Mesenchymal stem cell (in vitro differentiated cells and primary cell): ENCODE measurements at regions not wholly inside any gene's neighbourhood (a gene's known extent, or its start where the extent isn't known, plus 50 kb on each side); places are given as distances from the start of the nearest gene placed in this dataset.

Source experiments
- DNase-seq: peaks from one replicate; pipeline ENCODE4 v3.0.0-alpha.2; 2013
- H2AFZ ChIP-seq: one replicate; pipeline ENCODE4 v1.6.1; 2013; ENCODE audit warnings: low read depth, mild to moderate bottlenecking, control low read depth, inconsistent platforms, low read length, moderate library complexity
- H2AK5ac ChIP-seq: 2 replicates; pipeline ENCODE4 v1.6.1; 2013; ENCODE audit warnings: low read length, moderate library complexity, mild to moderate bottlenecking, inconsistent platforms; ENCODE audit not compliant: severe bottlenecking
- H2BK120ac ChIP-seq: one replicate; pipeline ENCODE4 v1.6.1; 2013; ENCODE audit warnings: low read depth, mild to moderate bottlenecking, inconsistent platforms, low read length, moderate library complexity
- H2BK12ac ChIP-seq, 2 experiments: one replicate each; pipeline ENCODE4 v1.6.1; 2013; ENCODE audit warnings: inconsistent platforms in 2 of 2, low read length in 2 of 2, mild to moderate bottlenecking in 2 of 2, moderate library complexity in 2 of 2, control low read depth in 1 of 2
- H2BK15ac ChIP-seq: one replicate; pipeline ENCODE4 v1.6.1; 2013; ENCODE audit warnings: mild to moderate bottlenecking, low read depth, inconsistent platforms; ENCODE audit not compliant: poor library complexity, severe bottlenecking
- H2BK5ac ChIP-seq: 2 replicates; pipeline ENCODE4 v1.6.1; 2013; ENCODE audit warnings: low read depth, mild to moderate bottlenecking, low read length, control low read depth, inconsistent platforms; ENCODE audit not compliant: poor library complexity, severe bottlenecking
- H3K14ac ChIP-seq, 2 experiments: one replicate each; pipeline ENCODE4 v1.6.1; 2013; ENCODE audit warnings: inconsistent platforms in 2 of 2, low read length in 2 of 2, control low read depth in 1 of 2, mild to moderate bottlenecking in 1 of 2, moderate library complexity in 1 of 2
- H3K18ac ChIP-seq, 2 experiments: one replicate each; pipeline ENCODE4 v1.6.1; 2013; ENCODE audit warnings: inconsistent platforms in 2 of 2, low read length in 2 of 2, control low read depth in 1 of 2, low read depth in 1 of 2, mild to moderate bottlenecking in 1 of 2
- H3K23ac ChIP-seq, 2 experiments: one replicate each; pipeline ENCODE4 v1.6.1; 2013; ENCODE audit warnings: inconsistent platforms in 2 of 2, low read length in 2 of 2, mild to moderate bottlenecking in 2 of 2, moderate library complexity in 2 of 2, control low read depth in 1 of 2
- H3K27ac ChIP-seq: 2 replicates; pipeline ENCODE4 v1.5.1; 2013; ENCODE audit warnings: mild to moderate bottlenecking, moderate library complexity, low read length, control low read depth, inconsistent platforms; ENCODE audit not compliant: poor library complexity, severe bottlenecking
- H3K27me3 ChIP-seq, 2 experiments: 2 replicates each; pipeline versions ENCODE4 v1.6.1 to v1.7.0; 2013; ENCODE audit warnings: low read length in 2 of 2, mild to moderate bottlenecking in 2 of 2, moderate library complexity in 2 of 2, control low read depth in 1 of 2, inconsistent platforms in 1 of 2; ENCODE audit not compliant: control insufficient read depth in 1 of 2, insufficient read depth in 1 of 2
- H3K36me3 ChIP-seq, 2 experiments: 2 replicates each; pipeline versions ENCODE4 v1.6.1 to v1.7.0; 2013; ENCODE audit warnings: low read length in 2 of 2, control low read depth in 1 of 2, inconsistent platforms in 1 of 2, low read depth in 1 of 2, mild to moderate bottlenecking in 1 of 2; ENCODE audit not compliant: insufficient read depth in 2 of 2, control insufficient read depth in 1 of 2
- H3K4ac ChIP-seq, 2 experiments: one replicate each; pipeline ENCODE4 v1.6.1; 2013; ENCODE audit warnings: inconsistent platforms in 2 of 2, low read length in 2 of 2, mild to moderate bottlenecking in 2 of 2, moderate library complexity in 2 of 2, control low read depth in 1 of 2, low read depth in 1 of 2
- H3K4me1 ChIP-seq: 2 replicates; pipeline ENCODE4 v1.6.1; 2013; ENCODE audit warnings: low read depth, low read length, control low read depth; ENCODE audit not compliant: control insufficient read depth, insufficient read depth
- H3K4me2 ChIP-seq: 2 replicates; pipeline ENCODE4 v1.6.1; 2013; ENCODE audit warnings: low read length, mild to moderate bottlenecking, inconsistent platforms; ENCODE audit not compliant: poor library complexity, severe bottlenecking
- H3K4me3 ChIP-seq, 2 experiments: 2 replicates each; pipeline versions ENCODE4 v1.5.1 to v1.7.0; 2013; ENCODE audit warnings: low read length in 2 of 2, mild to moderate bottlenecking in 2 of 2, control low read depth in 1 of 2, low read depth in 1 of 2; ENCODE audit not compliant: insufficient read depth in 1 of 2
- H3K79me1 ChIP-seq: replicated peaks from 2 replicates; pipeline ENCODE4 v1.6.1; 2013; ENCODE audit warnings: mild to moderate bottlenecking, control low read depth, low read length, inconsistent platforms; ENCODE audit not compliant: poor library complexity, severe bottlenecking
- H3K9ac ChIP-seq: 2 replicates; pipeline ENCODE4 v1.7.0; 2013; ENCODE audit warnings: mild to moderate bottlenecking, low read length, moderate library complexity
- H3K9me3 ChIP-seq: 2 replicates; pipeline ENCODE4 v1.7.0; 2013; ENCODE audit warnings: mild to moderate bottlenecking, low read length; ENCODE audit not compliant: control insufficient read depth
- H4K8ac ChIP-seq: one replicate; pipeline ENCODE4 v1.6.1; 2013; ENCODE audit warnings: inconsistent platforms, mild to moderate bottlenecking, low read length, moderate library complexity
- H4K91ac ChIP-seq: one replicate; pipeline ENCODE4 v1.6.1; 2013; ENCODE audit warnings: mild to moderate bottlenecking, low read length, inconsistent platforms
- WGBS: methylation state at CpG from one replicate; pipeline ENCODE4 v1.1.7; 2013; ENCODE audit warnings: mixed read lengths; 5-methylcytosine and 5-hydroxymethylcytosine counted together

- 86% methylated on average over 4 of the region's 4 CpGs for WGBS
- H3K23ac ChIP-seq = no peak overlapping the region
Observed at GRCh38 chr14:49315570-49315969, 270.6 kb downstream of the RPS29 start.

GRCh38 chr14:49314737-49315136 is 271.4 kb downstream of the RPS29 start:
- no peak overlapping the region for H3K4me3 ChIP-seq
- H3K18ac ChIP-seq = no peak overlapping the region
- no peak overlapping the region for H3K23ac ChIP-seq
- no peak overlapping the region for H2BK12ac ChIP-seq
- H2AFZ ChIP-seq = no peak overlapping the region
- no peak overlapping the region for H3K9ac ChIP-seq
- H2AK5ac ChIP-seq = no peak overlapping the region
- H3K79me1 ChIP-seq = no peaks in the 10 kb centered on the region
- H3K27me3 ChIP-seq = peaks cover 0 to 3% of the 10 kb centered on the region in 2 experiments
- H4K8ac ChIP-seq = no peak overlapping the region
- no peak overlapping the region for H3K4ac ChIP-seq
- no peak for DNase-seq
- WGBS = 47% methylated on average over 3 of the region's 3 CpGs
- no peak overlapping the region for H2BK15ac ChIP-seq
- H3K9me3 ChIP-seq = no peaks in the 10 kb centered on the region
- H3K14ac ChIP-seq = no peak overlapping the region
- no peaks in the 10 kb centered on the region for H3K36me3 ChIP-seq
- no peak overlapping the region for H3K27ac ChIP-seq
- H3K4me1 ChIP-seq = no peaks in the 10 kb centered on the region
- H3K4me2 ChIP-seq = no peak overlapping the region
- no peak overlapping the region for H4K91ac ChIP-seq
- no peak overlapping the region for H2BK120ac ChIP-seq
- H2BK5ac ChIP-seq = no peak overlapping the region

More at GRCh38 chr14:49315570-49315969, 270.6 kb downstream of the RPS29 start:
- Histone ChIP-seq H3K36me3 (no peaks in the 10 kb centered on the region), H3K4ac (no peak overlapping the region), H2BK12ac (peak overlapping the region in 1 of 2 experiments; percentile 29), H3K4me1 (no peaks in the 10 kb centered on the region), H2AK5ac (no peak overlapping the region), H3K79me1 (no peaks in the 10 kb centered on the region), H3K18ac (peak overlapping the region in 1 of 2 experiments; percentile 64), H3K27ac (no peak overlapping the region), H4K8ac (no peak overlapping the region), H4K91ac (no peak overlapping the region), H3K14ac (no peak overlapping the region), H2BK5ac (no peak overlapping the region), H2AFZ (no peak overlapping the region), H2BK15ac (no peak overlapping the region), H3K27me3 (peaks cover 0 to 3% of the 10 kb centered on the region in 2 experiments), H3K9me3 (no peaks in the 10 kb centered on the region), H3K4me2 (no peak overlapping the region), H3K9ac (no peak overlapping the region), H3K4me3 (no peak overlapping the region), H2BK120ac (no peak overlapping the region)
- DNase-seq = no peak

- no peak overlapping the region for H2BK15ac ChIP-seq
- H3K27me3 ChIP-seq = peaks cover 0 to 3% of the 10 kb centered on the region in 2 experiments
- H2AK5ac ChIP-seq = no peak overlapping the region
- H4K91ac ChIP-seq = no peak overlapping the region
- H3K18ac ChIP-seq = no peak overlapping the region
- H3K36me3 ChIP-seq = no peaks in the 10 kb centered on the region
- H2BK120ac ChIP-seq = no peak overlapping the region
- no peak overlapping the region for H3K9ac ChIP-seq
- H3K4me2 ChIP-seq = no peak overlapping the region
- no peak overlapping the region for H3K14ac ChIP-seq
- H3K9me3 ChIP-seq = no peaks in the 10 kb centered on the region
- no peak overlapping the region for H3K4ac ChIP-seq
- H3K4me3 ChIP-seq = no peak overlapping the region
- H4K8ac ChIP-seq = no peak overlapping the region
- no peak overlapping the region for H2BK5ac ChIP-seq
- H3K79me1 ChIP-seq = no peaks in the 10 kb centered on the region
- no peaks in the 10 kb centered on the region for H3K4me1 ChIP-seq
- no peak overlapping the region for H2AFZ ChIP-seq
- no peak overlapping the region for H3K23ac ChIP-seq
- H3K27ac ChIP-seq = no peak overlapping the region
- no peak overlapping the region for H2BK12ac ChIP-seq
- no peak for DNase-seq
Observed at GRCh38 chr14:49313108-49313507, 273.1 kb downstream of the RPS29 start.

GRCh38 chr14:49310298-49310697 is 275.9 kb downstream of the RPS29 start:
- Histone ChIP-seq H4K91ac (no peak overlapping the region), H3K9me3 (no peaks in the 10 kb centered on the region), H3K79me1 (no peaks in the 10 kb centered on the region), H2AFZ (no peak overlapping the region), H3K27ac (no peak overlapping the region), H3K9ac (no peak overlapping the region), H4K8ac (no peak overlapping the region), H3K36me3 (no peaks in the 10 kb centered on the region), H3K4me3 (no peak overlapping the region), H3K27me3 (peaks cover 0 to 3% of the 10 kb centered on the region in 2 experiments), H2BK15ac (no peak overlapping the region), H2BK5ac (no peak overlapping the region), H3K23ac (no peak overlapping the region), H3K18ac (no peak overlapping the region), H3K4me1 (no peaks in the 10 kb centered on the region), H2AK5ac (no peak overlapping the region), H3K14ac (no peak overlapping the region), H2BK120ac (no peak overlapping the region), H2BK12ac (no peak overlapping the region), H3K4me2 (no peak overlapping the region), H3K4ac (no peak overlapping the region)
- no peak for DNase-seq
